ENCODE measurements at regions not wholly inside any gene's neighbourhood (a gene's known extent, or its start where the extent isn't known, plus 50 kb on each side); places are given as distances from the start of the nearest gene placed in this dataset.

- no peak for TF ChIP-seq CTCF (IDR thresholded peaks at IDR 0.05 in 4 of 5, conservative IDR thresholded peaks at IDR 0.05 in 1 of 5)
- no peak for TF ChIP-seq POLR2A (IDR thresholded peaks at IDR 0.05)
These were observed 159.6 kb upstream of the SETBP1 start for GRCh38 chr18:44520981-44521667.
